ENCODE measurements at regions not wholly inside any gene's neighbourhood (a gene's known extent, or its start where the extent isn't known, plus 50 kb on each side); places are given as distances from the start of the nearest gene placed in this dataset.
"Not testable (repeated sequence)": the region's sequence is repeated elsewhere in the genome, so short reads cannot be mapped to it uniquely, and the experiment has no call there.

- no peak for DNase-seq (ENCODE audit: low read depth in 2 of 3, low spot score in 2 of 3)
Observed at GRCh38 chr7:156402255-156402654, 238.3 kb upstream of the RNF32 start.

- no peak for DNase-seq (ENCODE audit: low read depth in 2 of 3, low spot score in 2 of 3)
Observed at GRCh38 chr7:156401617-156402016, 239.0 kb upstream of the RNF32 start.

GRCh38 chr7:156400046-156400445 is 240.5 kb upstream of the RNF32 start:
- DNase-seq (ENCODE audit: low read depth in 2 of 3, low spot score in 2 of 3): no peak

GRCh38 chr7:156397249-156397648 is 243.3 kb upstream of the RNF32 start:
- DNase-seq (ENCODE audit: low read depth in 2 of 3, low spot score in 2 of 3): no peak

- DNase-seq (ENCODE audit: low read depth in 2 of 3, low spot score in 2 of 3): no peak
Observed at GRCh38 chr7:156389116-156389692, 251.4 kb upstream of the RNF32 start.

- DNase-seq (ENCODE audit: low read depth in 2 of 3, low spot score in 2 of 3): no peak
Observed at GRCh38 chr7:156386097-156386496, 254.5 kb upstream of the RNF32 start.

GRCh38 chr7:156384706-156385105 is 255.9 kb upstream of the RNF32 start:
- no peak for DNase-seq (ENCODE audit: low read depth in 2 of 3, low spot score in 2 of 3)

- no peak for DNase-seq (ENCODE audit: low read depth in 2 of 3, low spot score in 2 of 3)
Observed at GRCh38 chr7:156383526-156383925, 257.0 kb upstream of the RNF32 start.

GRCh38 chr7:156380261-156380660 is 260.3 kb upstream of the RNF32 start:
- DNase-seq (ENCODE audit: low read depth in 2 of 3, low spot score in 2 of 3): no peak

- no peak for DNase-seq (ENCODE audit: low read depth in 2 of 3, low spot score in 2 of 3)
Observed at GRCh38 chr7:156379324-156380070, 261.1 kb upstream of the RNF32 start.

GRCh38 chr7:156378806-156379205 is 261.8 kb upstream of the RNF32 start:
- DNase-seq (ENCODE audit: low read depth in 2 of 3, low spot score in 2 of 3): no peak

- DNase-seq (ENCODE audit: low read depth in 2 of 3, low spot score in 2 of 3): no peak
Observed at GRCh38 chr7:156376317-156376716, 264.3 kb upstream of the RNF32 start.

- no peak for DNase-seq (ENCODE audit: low read depth in 2 of 3, low spot score in 2 of 3)
Observed at GRCh38 chr7:156374335-156374734, 266.2 kb upstream of the RNF32 start.

GRCh38 chr7:156369929-156370328 is 270.6 kb upstream of the RNF32 start:
- not testable (repeated sequence) for DNase-seq (ENCODE audit: low read depth in 2 of 3, low spot score in 2 of 3)

- DNase-seq (ENCODE audit: low read depth in 2 of 3, low spot score in 2 of 3): no peak
Observed at GRCh38 chr7:156368053-156368843, 272.3 kb upstream of the RNF32 start.

GRCh38 chr7:156363751-156364150 is 276.8 kb upstream of the RNF32 start:
- no peak for DNase-seq (ENCODE audit: low read depth in 2 of 3, low spot score in 2 of 3)

- DNase-seq (ENCODE audit: low read depth in 2 of 3, low spot score in 2 of 3): no peak
Observed at GRCh38 chr7:156360835-156361234, 279.7 kb upstream of the RNF32 start.

- no peak for DNase-seq (ENCODE audit: low read depth in 2 of 3, low spot score in 2 of 3)
Observed at GRCh38 chr7:156356551-156356950, 284.0 kb upstream of the RNF32 start.

GRCh38 chr7:156353352-156353751 is 287.2 kb upstream of the RNF32 start:
- no peak for DNase-seq (ENCODE audit: low read depth in 2 of 3, low spot score in 2 of 3)

GRCh38 chr7:156347703-156348248 is 292.8 kb upstream of the RNF32 start:
- not testable (repeated sequence) for DNase-seq (ENCODE audit: low read depth in 2 of 3, low spot score in 2 of 3)

GRCh38 chr7:156347132-156347531 is 293.4 kb upstream of the RNF32 start:
- no peak for DNase-seq (ENCODE audit: low read depth in 2 of 3, low spot score in 2 of 3)

Data from hematopoietic multipotent progenitor cell (in vitro differentiated cells).